Trophoblast cell (in vitro differentiated cells and primary cell): ENCODE measurements at regions not wholly inside any gene's neighbourhood (a gene's known extent, or its start where the extent isn't known, plus 50 kb on each side); places are given as distances from the start of the nearest gene placed in this dataset.

Source experiments
- DNase-seq, 2 donors: peaks; one replicate each; pipeline ENCODE4 v3.0.0-alpha.2; 2016
- H2AFZ ChIP-seq: 2 replicates; pipeline ENCODE4 v1.6.1; 2013; ENCODE audit warnings: low read length, moderate library complexity, mild to moderate bottlenecking; ENCODE audit not compliant: insufficient read depth, poor library complexity
- H2AK5ac ChIP-seq: 2 replicates; pipeline ENCODE4 v1.6.1; 2013; ENCODE audit warnings: mild to moderate bottlenecking, low read length
- H2BK120ac ChIP-seq: 2 replicates; pipeline ENCODE4 v1.6.1; 2013; ENCODE audit warnings: low read length, mild to moderate bottlenecking, moderate library complexity; ENCODE audit not compliant: insufficient read depth, poor library complexity
- H2BK12ac ChIP-seq: 2 replicates; pipeline ENCODE4 v1.6.1; 2013; ENCODE audit warnings: mild to moderate bottlenecking, low read length, moderate library complexity
- H2BK5ac ChIP-seq: 2 replicates; pipeline ENCODE4 v1.6.1; 2013; ENCODE audit warnings: low read length, low read depth, moderate library complexity, mild to moderate bottlenecking; ENCODE audit not compliant: poor library complexity
- H3K14ac ChIP-seq: 2 replicates; pipeline ENCODE4 v1.6.1; 2013; ENCODE audit warnings: mild to moderate bottlenecking, low read length
- H3K18ac ChIP-seq: 2 replicates; pipeline ENCODE4 v1.6.1; 2013; ENCODE audit warnings: mild to moderate bottlenecking, low read length
- H3K23ac ChIP-seq: 2 replicates; pipeline ENCODE4 v1.6.1; 2013; ENCODE audit warnings: low read length
- H3K27ac ChIP-seq: 2 replicates; pipeline ENCODE4 v1.5.1; 2013; ENCODE audit warnings: low read depth, mild to moderate bottlenecking, inconsistent platforms, low read length, moderate library complexity
- H3K27me3 ChIP-seq: 2 replicates; pipeline ENCODE4 v1.6.1; 2013; ENCODE audit warnings: inconsistent platforms, mild to moderate bottlenecking, low read length, moderate library complexity; ENCODE audit not compliant: insufficient read depth
- H3K36me3 ChIP-seq, 2 experiments: 1 replicate in 1 of 2; 2 replicates in 1 of 2; pipeline ENCODE4 v1.6.1; 2013; ENCODE audit warnings: low read length in 2 of 2, mild to moderate bottlenecking in 2 of 2, moderate library complexity in 1 of 2; ENCODE audit not compliant: insufficient read depth in 2 of 2, control insufficient read depth in 1 of 2
- H3K4ac ChIP-seq: 2 replicates; pipeline ENCODE4 v1.6.1; 2013; ENCODE audit warnings: low read depth, mild to moderate bottlenecking, low read length, moderate library complexity
- H3K4me1 ChIP-seq, 2 experiments: 1 replicate in 1 of 2; 2 replicates in 1 of 2; pipeline ENCODE4 v1.6.1; 2013; ENCODE audit warnings: low read length in 2 of 2, mild to moderate bottlenecking in 2 of 2, moderate library complexity in 1 of 2; ENCODE audit not compliant: insufficient read depth in 2 of 2, control insufficient read depth in 1 of 2
- H3K4me2 ChIP-seq: 2 replicates; pipeline ENCODE4 v1.6.1; 2013; ENCODE audit warnings: inconsistent platforms, mild to moderate bottlenecking, low read length, moderate library complexity
- H3K4me3 ChIP-seq: 2 replicates; pipeline ENCODE4 v1.5.1; 2013; ENCODE audit warnings: mild to moderate bottlenecking, low read depth, low read length, inconsistent platforms
- H3K79me1 ChIP-seq: one replicate; pipeline ENCODE4 v1.6.1; 2013; ENCODE audit warnings: low read length
- H3K79me2 ChIP-seq: 2 replicates; pipeline ENCODE4 v1.6.1; 2013; ENCODE audit warnings: low read length, mild to moderate bottlenecking; ENCODE audit not compliant: control insufficient read depth, insufficient read depth, poor library complexity
- H3K9ac ChIP-seq: 2 replicates; pipeline ENCODE4 v1.6.1; 2013; ENCODE audit warnings: mild to moderate bottlenecking, low read length
- H3K9me3 ChIP-seq: 2 replicates; pipeline ENCODE4 v1.6.1; 2013; ENCODE audit warnings: low read depth, mild to moderate bottlenecking, control low read depth, inconsistent platforms, low read length; ENCODE audit not compliant: insufficient read depth
- H4K12ac ChIP-seq: 2 replicates; pipeline ENCODE4 v1.6.1; 2013; ENCODE audit warnings: low read depth, mild to moderate bottlenecking, low read length, moderate library complexity
- H4K8ac ChIP-seq: 2 replicates; pipeline ENCODE4 v1.6.1; 2013; ENCODE audit warnings: low read depth, mild to moderate bottlenecking, low read length, moderate library complexity
- H4K91ac ChIP-seq: one replicate; pipeline ENCODE4 v1.6.1; 2013; ENCODE audit warnings: low read depth, mild to moderate bottlenecking, low read length, moderate library complexity
- WGBS: extraction: QIAGEN DNeasy Blood & Tissue Kit; methylation state at CpG from one replicate; pipeline ENCODE4 v1.1.7; 2013; ENCODE audit warnings: missing lambda C conversion rate; ENCODE audit not compliant: insufficient read length, insufficient coverage; ENCODE audit errors: extremely low coverage; 5-methylcytosine and 5-hydroxymethylcytosine counted together

- Histone ChIP-seq H3K79me1 (no peaks in the 10 kb centered on the region), H3K79me2 (no peaks in the 10 kb centered on the region), H3K4me2 (no peak overlapping the region), H3K4ac (no peak overlapping the region), H4K91ac (no peak overlapping the region), H3K36me3 (no peaks in the 10 kb centered on the region), H3K9me3 (no peaks in the 10 kb centered on the region), H2BK5ac (no peak overlapping the region), H3K4me3 (no peak overlapping the region), H3K14ac (no peak overlapping the region), H3K27me3 (no peaks in the 10 kb centered on the region), H3K23ac (no peak overlapping the region), H3K4me1 (no peaks in the 10 kb centered on the region), H2AFZ (no peak overlapping the region), H3K18ac (no peak overlapping the region), H2BK120ac (no peak overlapping the region), H2BK12ac (no peak overlapping the region), H2AK5ac (no peak overlapping the region), H3K9ac (no peak overlapping the region), H4K12ac (no peak overlapping the region), H3K27ac (no peak overlapping the region), H4K8ac (no peak overlapping the region)
- DNase-seq = no peak
- no CpG with 5 or more reads among the region's 6 CpGs for WGBS
These were observed 121.3 kb upstream of the CST7 start for GRCh38 chr20:24827603-24828295.

DNA sequence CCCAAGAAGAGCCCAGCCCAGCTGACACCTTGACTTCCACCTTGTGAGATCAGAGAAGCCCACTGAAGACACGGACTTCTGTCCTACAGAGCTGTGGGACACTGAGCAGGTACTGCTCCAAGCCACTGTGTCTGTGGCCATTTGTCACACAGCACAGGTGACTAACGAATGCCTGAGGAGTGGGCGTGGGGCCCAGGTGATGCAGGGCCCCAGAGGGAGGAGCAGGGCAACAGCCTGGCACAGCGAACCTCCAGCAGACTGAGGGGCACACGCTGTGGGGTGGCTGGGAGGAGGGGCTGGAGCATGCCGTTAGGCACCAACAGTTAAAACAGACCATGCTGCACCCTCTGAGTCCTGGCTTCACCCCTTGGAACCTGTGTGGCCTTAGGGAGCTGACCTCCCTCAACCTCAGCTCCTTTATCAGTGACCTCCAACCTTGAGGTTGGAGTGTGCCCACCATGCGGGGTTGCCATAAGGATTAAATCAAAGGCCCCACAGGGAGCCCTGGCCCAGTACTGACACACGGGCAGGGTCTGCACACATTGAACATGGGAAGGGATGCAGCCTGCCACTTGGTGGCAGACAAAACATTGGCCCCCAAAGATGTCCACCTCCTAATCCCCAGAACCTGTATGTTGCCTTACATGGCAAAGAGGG, 119.9 kb upstream of the CST7 start:
- Histone ChIP-seq H3K4me2 (no peak overlapping the region), H3K36me3 (no peaks in the 10 kb centered on the region), H3K14ac (no peak overlapping the region), H3K4me3 (no peak overlapping the region), H3K9me3 (no peaks in the 10 kb centered on the region), H3K79me1 (no peaks in the 10 kb centered on the region), H3K18ac (no peak overlapping the region), H3K27me3 (no peaks in the 10 kb centered on the region), H2BK120ac (no peak overlapping the region), H4K91ac (no peak overlapping the region), H3K9ac (no peak overlapping the region), H2BK5ac (no peak overlapping the region), H3K79me2 (no peaks in the 10 kb centered on the region), H3K4ac (no peak overlapping the region), H2AFZ (no peak overlapping the region), H3K4me1 (no peaks in the 10 kb centered on the region), H2AK5ac (no peak overlapping the region), H4K12ac (no peak overlapping the region), H3K27ac (no peak overlapping the region), H4K8ac (no peak overlapping the region), H3K23ac (no peak overlapping the region), H2BK12ac (no peak overlapping the region)
- no CpG with 5 or more reads among the region's 8 CpGs for WGBS
- no peak for DNase-seq

- no peak overlapping the region for H2BK12ac ChIP-seq
- no peak for DNase-seq
- H3K79me2 ChIP-seq = no peaks in the 10 kb centered on the region
- H3K4me3 ChIP-seq = no peak overlapping the region
- H3K9ac ChIP-seq = no peak overlapping the region
- no peak overlapping the region for H2AK5ac ChIP-seq
- no peak overlapping the region for H4K8ac ChIP-seq
- H3K4me1 ChIP-seq = no peaks in the 10 kb centered on the region
- H2BK5ac ChIP-seq = no peak overlapping the region
- no peak overlapping the region for H3K4me2 ChIP-seq
- no peak overlapping the region for H2BK120ac ChIP-seq
- H3K27me3 ChIP-seq = no peaks in the 10 kb centered on the region
- no peak overlapping the region for H3K27ac ChIP-seq
- H3K4ac ChIP-seq = no peak overlapping the region
- H3K18ac ChIP-seq = no peak overlapping the region
- H3K36me3 ChIP-seq = no peaks in the 10 kb centered on the region
- H2AFZ ChIP-seq = no peak overlapping the region
- H3K14ac ChIP-seq = no peak overlapping the region
- H3K9me3 ChIP-seq = no peaks in the 10 kb centered on the region
- H3K79me1 ChIP-seq = no peaks in the 10 kb centered on the region
- no peak overlapping the region for H4K91ac ChIP-seq
- no peak overlapping the region for H4K12ac ChIP-seq
- no CpG with 5 or more reads among the region's 5 CpGs for WGBS
- no peak overlapping the region for H3K23ac ChIP-seq
These were observed 119.3 kb upstream of the CST7 start for GRCh38 chr20:24829649-24830370.

GRCh38 chr20:24830649-24831048, 118.4 kb upstream of the CST7 start:
- Histone ChIP-seq H3K4me2 (no peak overlapping the region), H2AFZ (no peak overlapping the region), H4K12ac (no peak overlapping the region), H3K18ac (no peak overlapping the region), H2BK12ac (no peak overlapping the region), H3K79me1 (no peaks in the 10 kb centered on the region), H2BK5ac (no peak overlapping the region), H3K4me3 (no peak overlapping the region), H3K36me3 (no peaks in the 10 kb centered on the region), H3K4me1 (no peaks in the 10 kb centered on the region), H4K91ac (no peak overlapping the region), H3K9me3 (no peaks in the 10 kb centered on the region), H3K14ac (no peak overlapping the region), H2AK5ac (no peak overlapping the region), H3K4ac (no peak overlapping the region), H3K27ac (no peak overlapping the region), H3K27me3 (no peaks in the 10 kb centered on the region), H3K79me2 (no peaks in the 10 kb centered on the region), H3K9ac (no peak overlapping the region), H3K23ac (no peak overlapping the region), H2BK120ac (no peak overlapping the region), H4K8ac (no peak overlapping the region)
- DNase-seq = no peak
- no CpG with 5 or more reads among the region's 3 CpGs for WGBS
